ENCODE measurements at regions not wholly inside any gene's neighbourhood (a gene's known extent, or its start where the extent isn't known, plus 50 kb on each side); places are given as distances from the start of the nearest gene placed in this dataset.

DNA sequence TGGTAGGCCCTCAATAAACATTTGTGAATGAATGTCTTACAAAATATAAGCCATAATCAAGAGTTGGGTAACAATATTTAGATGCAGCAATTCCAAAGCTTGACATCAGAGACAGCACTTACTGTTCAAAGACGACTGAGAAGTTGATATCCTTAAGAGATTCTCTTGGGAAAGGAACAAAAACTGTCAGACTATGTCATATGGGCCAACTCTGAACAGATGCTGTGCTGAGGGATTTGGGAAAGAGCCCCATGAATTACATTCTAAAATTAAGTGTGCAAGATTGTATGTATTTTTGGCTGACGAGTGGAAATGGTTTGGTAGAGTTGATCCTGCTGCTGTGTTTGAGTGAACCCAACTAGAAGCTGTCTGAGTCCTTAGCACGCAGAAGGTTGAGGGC, 250.7 kb upstream of the LINC00305 start:
- H3K4me3 ChIP-seq (ENCODE audit: low read depth, low read length): no peak overlapping the region
- no peaks in the 10 kb centered on the region for H3K36me3 ChIP-seq (ENCODE audit: control insufficient read depth, insufficient read depth, low read length)
- H3K27me3 ChIP-seq (ENCODE audit: control insufficient read depth, insufficient read depth, low read length): no peaks in the 10 kb centered on the region
- TF ChIP-seq, protein P1, sequence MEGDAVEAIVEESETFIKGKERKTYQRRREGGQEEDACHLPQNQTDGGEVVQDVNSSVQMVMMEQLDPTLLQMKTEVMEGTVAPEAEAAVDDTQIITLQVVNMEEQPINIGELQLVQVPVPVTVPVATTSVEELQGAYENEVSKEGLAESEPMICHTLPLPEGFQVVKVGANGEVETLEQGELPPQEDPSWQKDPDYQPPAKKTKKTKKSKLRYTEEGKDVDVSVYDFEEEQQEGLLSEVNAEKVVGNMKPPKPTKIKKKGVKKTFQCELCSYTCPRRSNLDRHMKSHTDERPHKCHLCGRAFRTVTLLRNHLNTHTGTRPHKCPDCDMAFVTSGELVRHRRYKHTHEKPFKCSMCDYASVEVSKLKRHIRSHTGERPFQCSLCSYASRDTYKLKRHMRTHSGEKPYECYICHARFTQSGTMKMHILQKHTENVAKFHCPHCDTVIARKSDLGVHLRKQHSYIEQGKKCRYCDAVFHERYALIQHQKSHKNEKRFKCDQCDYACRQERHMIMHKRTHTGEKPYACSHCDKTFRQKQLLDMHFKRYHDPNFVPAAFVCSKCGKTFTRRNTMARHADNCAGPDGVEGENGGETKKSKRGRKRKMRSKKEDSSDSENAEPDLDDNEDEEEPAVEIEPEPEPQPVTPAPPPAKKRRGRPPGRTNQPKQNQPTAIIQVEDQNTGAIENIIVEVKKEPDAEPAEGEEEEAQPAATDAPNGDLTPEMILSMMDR (IDR thresholded peaks at IDR 0.05; ENCODE audit: insufficient read depth, low read length, severe bottlenecking): no peak
- DNase-seq (ENCODE audit: low read depth) (no peak), FAIRE-seq (no peak)

DNA sequence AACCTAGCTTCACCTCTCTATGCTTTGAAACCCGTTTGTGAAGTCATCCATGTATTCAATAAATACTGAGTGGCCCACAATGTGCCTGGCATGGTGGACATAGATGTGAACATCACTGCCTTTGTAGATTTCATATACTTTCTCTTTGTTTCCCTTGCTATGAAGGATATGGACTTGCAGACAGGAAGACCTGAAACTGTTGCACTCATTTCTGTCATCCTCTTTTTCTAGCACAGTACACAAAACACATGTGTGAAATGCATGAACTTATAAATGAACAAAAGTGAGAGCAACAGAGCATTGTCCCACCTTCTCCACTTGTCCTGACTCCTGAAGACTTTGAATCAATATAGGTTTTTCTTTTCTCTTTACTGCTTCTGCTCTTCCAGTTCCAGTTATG, 249.4 kb upstream of the LINC00305 start:
- DNase-seq (ENCODE audit: low read depth) (no peak), FAIRE-seq (no peak)
- TF ChIP-seq, protein P1 (IDR thresholded peaks at IDR 0.05; ENCODE audit: insufficient read depth, low read length, severe bottlenecking): no peak
- Histone ChIP-seq H3K4me3 (ENCODE audit: low read depth, low read length) (no peak overlapping the region), H3K36me3 (ENCODE audit: control insufficient read depth, insufficient read depth, low read length) (no peaks in the 10 kb centered on the region), H3K27me3 (ENCODE audit: control insufficient read depth, insufficient read depth, low read length) (no peaks in the 10 kb centered on the region)

DNA sequence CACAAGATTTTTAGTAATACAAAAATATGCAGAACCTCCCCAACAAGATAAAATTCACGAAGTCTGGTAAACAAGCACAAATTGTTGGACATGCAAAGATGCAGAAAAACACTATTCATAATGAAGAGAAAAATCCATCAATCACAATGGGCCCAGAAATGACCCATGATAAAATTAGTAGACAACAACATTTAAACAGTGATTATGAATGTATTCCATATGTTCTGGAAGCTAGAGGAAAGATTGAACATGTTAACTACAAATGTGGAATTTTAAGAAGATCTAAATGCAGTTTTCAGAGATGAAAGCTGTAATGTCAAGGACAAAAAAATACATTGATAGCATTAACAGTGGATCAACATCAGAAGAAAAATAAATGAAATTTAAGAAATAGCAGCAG, 243.3 kb upstream of the LINC00305 start:
- TF ChIP-seq, protein P1 (IDR thresholded peaks at IDR 0.05; ENCODE audit: insufficient read depth, low read length, severe bottlenecking): no peak
- Histone ChIP-seq H3K27me3 (ENCODE audit: control insufficient read depth, insufficient read depth, low read length) (no peaks in the 10 kb centered on the region), H3K4me3 (ENCODE audit: low read depth, low read length) (no peak overlapping the region), H3K36me3 (ENCODE audit: control insufficient read depth, insufficient read depth, low read length) (no peaks in the 10 kb centered on the region)
- DNase-seq (ENCODE audit: low read depth): no peak
- no peak for FAIRE-seq

DNA sequence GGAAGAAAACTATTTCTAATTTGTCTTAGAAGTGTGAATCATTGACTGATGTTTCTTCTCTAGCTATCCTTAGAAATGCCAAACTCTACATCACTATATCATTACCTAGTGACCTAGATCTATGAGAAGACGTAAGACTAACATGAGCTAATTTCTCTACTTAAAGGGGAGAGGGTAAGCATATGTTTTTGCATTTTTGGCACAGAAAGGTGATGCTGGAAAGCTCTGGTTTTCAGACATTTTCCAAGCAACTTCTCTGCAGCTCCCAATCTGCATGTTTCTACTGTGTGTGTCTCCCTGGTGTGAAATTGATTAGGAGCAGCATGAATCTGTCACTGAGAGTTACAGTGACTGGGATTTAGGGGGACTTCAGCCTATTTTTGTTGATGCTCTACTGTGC, 235.2 kb upstream of the LINC00305 start:
- H3K36me3 ChIP-seq (ENCODE audit: control insufficient read depth, insufficient read depth, low read length): no peaks in the 10 kb centered on the region
- TF ChIP-seq, protein P1 (IDR thresholded peaks at IDR 0.05; ENCODE audit: insufficient read depth, low read length, severe bottlenecking): no peak
- no peaks in the 10 kb centered on the region for H3K27me3 ChIP-seq (ENCODE audit: control insufficient read depth, insufficient read depth, low read length)
- FAIRE-seq: no peak
- no peak for DNase-seq (ENCODE audit: low read depth)
- H3K4me3 ChIP-seq (ENCODE audit: low read depth, low read length): no peak overlapping the region

DNA sequence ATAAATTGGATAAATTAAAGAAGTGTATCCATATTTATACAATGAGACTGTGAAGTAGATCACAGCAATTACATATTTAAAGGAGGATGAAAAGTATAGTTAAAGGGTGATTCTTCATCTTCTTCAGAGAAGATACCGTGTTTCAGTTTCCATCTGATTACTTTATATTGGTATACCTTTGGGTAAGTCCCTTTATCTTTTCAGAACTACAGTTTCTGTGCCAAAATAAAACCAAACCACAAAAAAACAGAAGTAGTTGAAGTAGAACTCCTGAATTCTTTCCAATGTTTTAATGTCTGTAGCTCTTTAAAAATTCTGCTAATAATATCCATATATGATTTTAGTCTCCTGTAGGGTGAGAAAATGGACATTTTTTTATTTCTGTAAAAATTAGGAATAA, 231.2 kb upstream of the LINC00305 start:
- no peaks in the 10 kb centered on the region for H3K27me3 ChIP-seq (ENCODE audit: control insufficient read depth, insufficient read depth, low read length)
- FAIRE-seq: no peak
- TF ChIP-seq, protein P1 (IDR thresholded peaks at IDR 0.05; ENCODE audit: insufficient read depth, low read length, severe bottlenecking): no peak
- H3K4me3 ChIP-seq (ENCODE audit: low read depth, low read length): no peak overlapping the region
- no peaks in the 10 kb centered on the region for H3K36me3 ChIP-seq (ENCODE audit: control insufficient read depth, insufficient read depth, low read length)
- DNase-seq (ENCODE audit: low read depth): no peak

DNA sequence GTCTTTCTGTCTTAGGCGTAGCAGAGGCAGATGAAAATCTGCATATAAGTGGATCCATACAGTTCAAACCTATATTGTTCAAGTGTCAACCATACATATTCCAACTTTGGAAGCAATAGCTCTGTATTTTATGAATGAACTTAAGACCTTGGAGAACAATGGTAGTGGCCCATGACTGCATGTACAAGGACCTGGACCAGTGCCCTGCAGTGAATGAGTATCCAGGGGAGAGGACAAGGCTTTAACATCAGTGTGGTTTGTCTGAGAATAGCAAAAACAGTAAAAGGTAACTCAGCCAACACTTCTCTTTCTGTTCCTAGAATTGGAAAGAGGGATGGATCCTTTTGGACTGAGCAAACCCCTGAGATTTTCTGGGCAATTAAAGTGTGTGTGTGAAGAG, 230.8 kb upstream of the LINC00305 start:
- Histone ChIP-seq H3K4me3 (ENCODE audit: low read depth, low read length) (no peak overlapping the region), H3K36me3 (ENCODE audit: control insufficient read depth, insufficient read depth, low read length) (no peaks in the 10 kb centered on the region), H3K27me3 (ENCODE audit: control insufficient read depth, insufficient read depth, low read length) (no peaks in the 10 kb centered on the region)
- FAIRE-seq: no peak
- no peak for DNase-seq (ENCODE audit: low read depth)
- TF ChIP-seq, protein P1 (IDR thresholded peaks at IDR 0.05; ENCODE audit: insufficient read depth, low read length, severe bottlenecking): no peak

Data from bronchial epithelial cell (primary cell).